Prostate gland (tissue), 2 donors: ENCODE measurements at regions not wholly inside any gene's neighbourhood (a gene's known extent, or its start where the extent isn't known, plus 50 kb on each side); places are given as distances from the start of the nearest gene placed in this dataset.

ENCODE experiments used
- CTCF ChIP-seq, 4 experiments: fragments of 200-600 bp in 2 of 4; fragments of 450-650 bp in 2 of 4; sonication (generic) in 2 of 4; IDR thresholded peaks; 1 replicate in 3 of 4; 2 replicates in 1 of 4; pipeline ENCODE4 v1.5.1; 2016 to 2019; ENCODE audit warnings: antibody characterized with exemption in 4 of 4, mild to moderate bottlenecking in 2 of 4, moderate library complexity in 2 of 4
- POLR2A ChIP-seq: fragments of 450-650 bp; IDR thresholded peaks from one replicate; pipeline ENCODE4 v1.6.1; 2016; ENCODE audit warnings: antibody characterized with exemption, mild to moderate bottlenecking

- TF ChIP-seq POLR2A (no peak), CTCF (IDR thresholded peaks at IDR 0.05) (no peak)
Observed at GRCh38 chr16:76683051-76683450, 405.9 kb downstream of the CNTNAP4 start.
